Nephron progenitor cell (in vitro differentiated cells): ENCODE measurements at regions not wholly inside any gene's neighbourhood (a gene's known extent, or its start where the extent isn't known, plus 50 kb on each side); places are given as distances from the start of the nearest gene placed in this dataset.

ENCODE experiments used
- DNase-seq: peaks from one replicate; pipeline ENCODE4 v3.0.0; 2021
- H3K27ac Mint-ChIP-seq: 2 replicates; pipeline ENCODE4 v1.8.0; 2021; ENCODE audit warnings: mild to moderate bottlenecking, moderate library complexity, mixed read lengths
- H3K27me3 Mint-ChIP-seq: 2 replicates; pipeline ENCODE4 v1.8.0; 2021; ENCODE audit warnings: mild to moderate bottlenecking, low read depth, mixed read lengths; ENCODE audit not compliant: poor library complexity
- H3K36me3 Mint-ChIP-seq: 2 replicates; pipeline ENCODE4 v1.8.0; 2021; ENCODE audit warnings: low read depth, mixed read lengths
- H3K4me1 Mint-ChIP-seq: 2 replicates; pipeline ENCODE4 v1.8.0; 2021; ENCODE audit warnings: mixed read lengths
- H3K4me3 Mint-ChIP-seq: 2 replicates; pipeline ENCODE4 v1.8.0; 2021; ENCODE audit warnings: mild to moderate bottlenecking, moderate library complexity, mixed read lengths
- H3K9me3 Mint-ChIP-seq: 2 replicates; pipeline ENCODE4 v1.8.0; 2021; ENCODE audit warnings: mild to moderate bottlenecking, moderate library complexity, mixed read lengths
- TF ChIP-seq, protein P1 (sequence below): fragments of 200-600 bp; sonication (generic); IDR thresholded peaks from 2 replicates; pipeline ENCODE4 v1.5.0; 2021; ENCODE audit warnings: antibody characterized with exemption

DNA sequence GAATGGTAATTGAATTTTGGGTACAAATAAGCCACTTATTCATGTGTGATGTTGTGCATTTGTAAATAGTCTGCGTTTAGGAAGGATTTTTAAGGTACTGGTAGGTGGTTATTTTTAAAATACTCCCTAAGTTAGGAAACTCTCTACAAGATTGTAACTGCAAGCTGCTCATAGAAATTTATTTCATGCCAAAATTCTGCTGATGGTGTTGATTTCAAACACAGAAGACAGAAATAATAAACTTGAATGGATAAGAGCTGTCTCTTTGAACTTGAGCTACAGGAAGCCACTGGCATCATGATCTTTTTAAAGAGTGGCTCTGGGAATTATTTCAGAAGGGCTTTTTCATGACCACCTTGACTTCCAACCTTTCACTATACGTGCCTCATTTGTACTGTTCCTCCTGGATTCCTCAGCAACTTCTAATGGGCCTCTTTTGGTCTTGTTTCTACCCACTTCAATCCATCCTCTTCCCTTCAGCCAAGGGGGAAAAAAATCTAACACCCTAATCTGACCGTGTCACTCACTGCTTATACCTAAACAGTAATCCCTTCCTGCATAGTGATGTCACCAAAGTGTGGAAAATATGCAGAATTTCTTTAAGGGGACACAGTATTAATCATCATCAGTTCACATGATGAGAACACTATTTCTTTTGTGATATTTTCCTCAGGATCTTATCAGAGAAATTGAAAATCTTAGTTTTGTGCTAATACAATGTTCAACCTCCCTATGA is 113.6 kb downstream of the PFDN4 start:
- Mint-ChIP-seq H3K9me3 (no peaks in the 10 kb centered on the region), H3K27ac (no peak overlapping the region), H3K27me3 (peaks cover 3% of the 10 kb centered on the region), H3K4me3 (no peak overlapping the region), H3K36me3 (no peaks in the 10 kb centered on the region), H3K4me1 (no peaks in the 10 kb centered on the region)
- no peak for DNase-seq
- TF ChIP-seq, protein P1, sequence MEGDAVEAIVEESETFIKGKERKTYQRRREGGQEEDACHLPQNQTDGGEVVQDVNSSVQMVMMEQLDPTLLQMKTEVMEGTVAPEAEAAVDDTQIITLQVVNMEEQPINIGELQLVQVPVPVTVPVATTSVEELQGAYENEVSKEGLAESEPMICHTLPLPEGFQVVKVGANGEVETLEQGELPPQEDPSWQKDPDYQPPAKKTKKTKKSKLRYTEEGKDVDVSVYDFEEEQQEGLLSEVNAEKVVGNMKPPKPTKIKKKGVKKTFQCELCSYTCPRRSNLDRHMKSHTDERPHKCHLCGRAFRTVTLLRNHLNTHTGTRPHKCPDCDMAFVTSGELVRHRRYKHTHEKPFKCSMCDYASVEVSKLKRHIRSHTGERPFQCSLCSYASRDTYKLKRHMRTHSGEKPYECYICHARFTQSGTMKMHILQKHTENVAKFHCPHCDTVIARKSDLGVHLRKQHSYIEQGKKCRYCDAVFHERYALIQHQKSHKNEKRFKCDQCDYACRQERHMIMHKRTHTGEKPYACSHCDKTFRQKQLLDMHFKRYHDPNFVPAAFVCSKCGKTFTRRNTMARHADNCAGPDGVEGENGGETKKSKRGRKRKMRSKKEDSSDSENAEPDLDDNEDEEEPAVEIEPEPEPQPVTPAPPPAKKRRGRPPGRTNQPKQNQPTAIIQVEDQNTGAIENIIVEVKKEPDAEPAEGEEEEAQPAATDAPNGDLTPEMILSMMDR, result no peak

DNA sequence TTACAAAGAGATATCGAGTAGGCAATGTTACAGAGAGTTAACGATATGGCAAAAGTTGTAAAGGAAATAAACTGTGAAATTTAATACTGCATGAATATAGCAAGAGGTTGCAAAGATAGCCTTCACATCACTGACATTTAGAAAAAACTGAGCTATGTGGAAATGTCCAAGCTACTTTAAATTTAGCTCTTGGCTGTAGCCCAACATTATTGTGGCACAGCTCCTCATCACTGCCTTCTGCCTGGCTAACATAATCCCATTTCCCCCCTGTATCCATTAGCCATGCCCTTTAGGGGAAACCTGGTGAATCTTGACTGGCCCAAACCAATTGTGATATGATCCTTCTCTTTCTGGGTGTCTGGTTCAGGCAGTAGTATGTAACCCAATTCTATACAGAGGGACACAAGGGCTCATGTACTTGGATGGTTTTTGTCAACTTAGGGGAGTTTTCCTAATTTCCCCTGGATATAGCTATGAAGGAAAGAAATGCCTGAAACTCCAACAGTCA is 115.4 kb downstream of the PFDN4 start:
- TF ChIP-seq, protein P1, result no peak
- H3K9me3 Mint-ChIP-seq, result no peaks in the 10 kb centered on the region
- DNase-seq, result no peak
- H3K27ac Mint-ChIP-seq, result no peak overlapping the region
- no peak overlapping the region for H3K4me3 Mint-ChIP-seq
- peaks cover 3% of the 10 kb centered on the region for H3K27me3 Mint-ChIP-seq
- no peaks in the 10 kb centered on the region for H3K4me1 Mint-ChIP-seq
- H3K36me3 Mint-ChIP-seq, result no peaks in the 10 kb centered on the region

DNA sequence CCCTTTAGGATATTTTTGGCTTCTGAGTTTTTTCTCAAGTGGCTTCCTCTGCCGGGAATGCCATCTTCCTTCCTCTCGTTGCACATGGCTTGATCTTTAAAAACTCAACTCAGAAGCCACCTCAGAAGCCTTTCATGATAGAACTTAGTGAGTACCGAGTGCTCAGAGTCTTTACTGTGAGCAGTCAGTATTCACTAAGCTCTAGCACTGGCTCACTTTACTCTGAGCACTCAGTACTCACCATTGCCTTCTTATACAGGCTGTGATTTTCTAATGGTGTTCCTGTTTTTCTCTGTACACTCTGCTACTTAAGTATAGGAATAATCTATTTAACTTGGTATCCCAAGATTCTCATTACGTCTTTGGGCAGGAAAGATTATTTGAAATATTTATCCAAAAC is 116.2 kb downstream of the PFDN4 start:
- Mint-ChIP-seq H3K36me3 (no peaks in the 10 kb centered on the region), H3K27ac (no peak overlapping the region), H3K4me3 (no peak overlapping the region), H3K9me3 (no peaks in the 10 kb centered on the region), H3K4me1 (no peaks in the 10 kb centered on the region), H3K27me3 (peaks cover 3% of the 10 kb centered on the region)
- DNase-seq, result no peak
- TF ChIP-seq, protein P1, result no peak

DNA sequence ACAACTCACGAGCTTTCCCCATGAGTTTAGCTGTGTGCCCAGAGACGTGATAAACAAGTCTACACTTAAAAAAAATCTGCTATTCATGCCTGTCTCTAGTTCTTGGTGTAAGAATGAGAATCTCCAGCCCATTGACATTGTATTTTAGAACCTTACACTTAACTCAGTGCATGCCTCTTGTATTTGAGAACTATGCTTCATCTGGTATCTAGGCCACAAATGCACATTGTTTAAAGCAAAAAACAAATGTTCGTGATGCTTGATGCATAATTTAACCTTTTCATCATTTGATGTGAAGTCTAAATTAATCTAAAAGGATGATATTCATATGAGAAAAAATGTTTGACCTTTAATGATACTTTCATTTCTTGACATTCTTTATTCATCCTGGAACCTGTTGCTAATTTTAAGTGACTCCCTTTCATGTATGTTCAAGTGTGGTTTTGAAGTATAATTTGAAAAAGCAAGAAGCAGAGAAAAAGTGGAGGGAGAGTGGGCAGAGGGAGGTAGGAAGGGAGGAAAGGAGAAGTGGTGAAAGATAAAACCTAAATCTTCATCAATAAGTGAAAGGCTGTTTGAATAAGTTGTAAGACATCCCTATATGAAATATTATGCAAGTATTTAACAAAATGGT is 116.9 kb downstream of the PFDN4 start:
- no peaks in the 10 kb centered on the region for H3K36me3 Mint-ChIP-seq
- H3K4me1 Mint-ChIP-seq, result no peaks in the 10 kb centered on the region
- H3K9me3 Mint-ChIP-seq, result no peaks in the 10 kb centered on the region
- H3K27me3 Mint-ChIP-seq, result peaks cover 3% of the 10 kb centered on the region
- no peak overlapping the region for H3K27ac Mint-ChIP-seq
- H3K4me3 Mint-ChIP-seq, result no peak overlapping the region
- no peak for DNase-seq
- TF ChIP-seq, protein P1, result no peak

DNA sequence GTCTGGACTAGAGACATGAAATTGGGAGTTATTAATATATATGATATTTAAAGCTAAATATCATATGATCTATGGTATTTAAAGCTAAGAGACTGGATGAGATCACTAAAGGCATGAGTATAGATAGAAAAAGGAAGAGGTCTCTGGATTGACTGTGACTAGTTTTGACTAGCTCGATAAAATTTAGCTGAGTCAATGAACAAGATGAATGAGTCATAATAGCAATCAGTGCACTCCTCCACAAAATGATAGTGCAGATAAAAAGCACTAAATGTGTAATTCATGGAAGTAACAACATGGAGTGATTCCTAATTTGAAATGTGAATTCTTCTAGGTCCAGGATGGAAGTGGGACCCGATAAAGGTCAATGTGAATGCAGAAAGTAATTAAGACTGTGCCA is 127.4 kb downstream of the PFDN4 start:
- Mint-ChIP-seq H3K27me3 (peaks cover 3% of the 10 kb centered on the region), H3K9me3 (peaks cover 18% of the 10 kb centered on the region), H3K27ac (no peak overlapping the region), H3K4me1 (no peaks in the 10 kb centered on the region), H3K4me3 (no peak overlapping the region), H3K36me3 (no peaks in the 10 kb centered on the region)
- TF ChIP-seq, protein P1, result no peak
- no peak for DNase-seq
